WTC11 (cell line): ENCODE measurements at regions not wholly inside any gene's neighbourhood (a gene's known extent, or its start where the extent isn't known, plus 50 kb on each side); places are given as distances from the start of the nearest gene placed in this dataset.

ENCODE experiments used
- ATAC-seq: fragments of 200-7000 bp; cut with Tn5 transposase; 2 replicates; pipeline ENCODE4 v1.10.0; 2021; ENCODE audit warnings: mild to moderate bottlenecking, moderate library complexity
- CTCF ChIA-PET: fragments of 300-600 bp; sonication (Branson Sonifier 250); formaldehyde crosslinking; loops from one replicate; lab custom pipeline; 2021; ENCODE audit warnings: antibody characterized with exemption; lab: Charles Lee
- POLR2A ChIA-PET: fragments of 350-600 bp; sonication (Branson Sonifier 250); formaldehyde crosslinking; loops from one replicate; lab custom pipeline; 2021; ENCODE audit warnings: antibody characterized with exemption; lab: Charles Lee
- DNase-seq: peaks from one replicate; pipeline ENCODE4 v3.0.0; 2021; ENCODE audit warnings: low spot score
- H3K27ac Mint-ChIP-seq: 2 replicates; pipeline ENCODE4 v1.8.0; 2021; ENCODE audit warnings: mixed read lengths
- H3K27me3 Mint-ChIP-seq: 2 replicates; pipeline ENCODE4 v1.8.0; 2021; ENCODE audit warnings: low read depth, mild to moderate bottlenecking, moderate library complexity, mixed read lengths
- H3K36me3 Mint-ChIP-seq: 2 replicates; pipeline ENCODE4 v1.8.0; 2021; ENCODE audit warnings: mixed read lengths
- H3K4me1 Mint-ChIP-seq: 2 replicates; pipeline ENCODE4 v1.8.0; 2022; ENCODE audit warnings: mixed read lengths
- H3K4me3 Mint-ChIP-seq: 2 replicates; pipeline ENCODE4 v1.8.0; 2021; ENCODE audit warnings: mild to moderate bottlenecking, moderate library complexity, mixed read lengths
- H3K9me3 Mint-ChIP-seq: 2 replicates; pipeline ENCODE4 v1.8.0; 2021; ENCODE audit warnings: mixed read lengths
- ATF6 ChIP-seq: sonication (generic); formaldehyde crosslinking; IDR thresholded peaks from 2 replicates; pipeline ENCODE4 v1.8.1; 2023; ENCODE audit warnings: mild to moderate bottlenecking, missing genetic modification reagents
- CDX4 ChIP-seq: fragments of 250-450 bp; sonication (Bioruptor Pico); IDR thresholded peaks from 2 replicates; pipeline ENCODE4 v1.9.0; 2021; ENCODE audit warnings: moderate library complexity, mild to moderate bottlenecking, inconsistent platforms, borderline replicate concordance
- E2F1 ChIP-seq: sonication (generic); formaldehyde crosslinking; IDR thresholded peaks from 2 replicates; pipeline ENCODE4 v1.8.0; 2022; ENCODE audit warnings: mild to moderate bottlenecking, missing genetic modification reagents
- ELF4 ChIP-seq: sonication (generic); formaldehyde crosslinking; IDR thresholded peaks from 2 replicates; pipeline ENCODE4 v1.8.1; 2022; ENCODE audit warnings: low read depth, mild to moderate bottlenecking, moderate library complexity, missing genetic modification reagents
- EMX1 ChIP-seq: fragments of 250-450 bp; sonication (Bioruptor Pico); IDR thresholded peaks from 2 replicates; pipeline ENCODE4 v1.8.0; 2021; ENCODE audit warnings: mild to moderate bottlenecking
- ESRRA ChIP-seq: sonication (generic); formaldehyde crosslinking; IDR thresholded peaks from 2 replicates; pipeline ENCODE4 v1.8.1; 2022; ENCODE audit warnings: mild to moderate bottlenecking, missing genetic modification reagents, borderline replicate concordance
- ETV6 ChIP-seq: sonication (generic); formaldehyde crosslinking; IDR thresholded peaks from 2 replicates; pipeline ENCODE4 v1.8.1; 2022; ENCODE audit warnings: mild to moderate bottlenecking, missing genetic modification reagents
- JUN ChIP-seq: sonication (generic); formaldehyde crosslinking; IDR thresholded peaks from 2 replicates; pipeline ENCODE4 v1.8.0; 2023; ENCODE audit warnings: mild to moderate bottlenecking, missing genetic modification reagents
- MLX ChIP-seq: sonication (generic); formaldehyde crosslinking; IDR thresholded peaks from 2 replicates; pipeline ENCODE4 v1.8.1; 2023; ENCODE audit warnings: mild to moderate bottlenecking, missing genetic modification reagents, moderate library complexity
- MYBL2 ChIP-seq: sonication (generic); formaldehyde crosslinking; IDR thresholded peaks from 2 replicates; pipeline ENCODE4 v1.8.1; 2023; ENCODE audit warnings: mild to moderate bottlenecking, moderate library complexity, missing genetic modification reagents
- NR2C2 ChIP-seq: sonication (generic); formaldehyde crosslinking; IDR thresholded peaks from 2 replicates; pipeline ENCODE4 v1.8.0; 2022; ENCODE audit warnings: mild to moderate bottlenecking, missing genetic modification reagents
- SMAD3 ChIP-seq: sonication (generic); formaldehyde crosslinking; IDR thresholded peaks from 2 replicates; pipeline ENCODE4 v1.8.0; 2022; ENCODE audit warnings: missing genetic modification reagents, mild to moderate bottlenecking, borderline replicate concordance
- TCF7 ChIP-seq: sonication (generic); formaldehyde crosslinking; IDR thresholded peaks from 2 replicates; pipeline ENCODE4 v1.8.0; 2022; ENCODE audit warnings: mild to moderate bottlenecking, low read depth, missing genetic modification reagents, moderate library complexity
- TEAD1 ChIP-seq: sonication (generic); formaldehyde crosslinking; IDR thresholded peaks from 2 replicates; pipeline ENCODE4 v1.8.0; 2022; ENCODE audit warnings: mild to moderate bottlenecking, missing genetic modification reagents
- ZBTB43 ChIP-seq: sonication (generic); formaldehyde crosslinking; IDR thresholded peaks from 2 replicates; pipeline ENCODE4 v1.8.1; 2023; ENCODE audit warnings: mild to moderate bottlenecking, missing genetic modification reagents
- ZNF263 ChIP-seq: sonication (generic); formaldehyde crosslinking; IDR thresholded peaks from 2 replicates; pipeline ENCODE4 v1.8.1; 2022; ENCODE audit warnings: low read depth, mild to moderate bottlenecking, moderate library complexity, missing genetic modification reagents
- ZNF396 ChIP-seq: fragments of 250-450 bp; sonication (Bioruptor Pico); IDR thresholded peaks from 2 replicates; pipeline ENCODE4 v1.8.0; 2021; ENCODE audit warnings: mild to moderate bottlenecking, moderate library complexity, borderline replicate concordance
- ZNF425 ChIP-seq: fragments of 250-450 bp; sonication (Bioruptor Pico); conservative IDR thresholded peaks from 2 replicates; pipeline ENCODE4 v1.9.0; 2021; ENCODE audit warnings: mild to moderate bottlenecking

- DNase-seq (no peak), ATAC-seq (no peak)
- H3K9me3 Mint-ChIP-seq, result peaks cover 7% of the 10 kb centered on the region; the same call in 1 of the 2 replicates
- no peak overlapping the region for H3K4me3 Mint-ChIP-seq
- POLR2A ChIA-PET, result no interaction called here
- TF ChIP-seq TCF7 (CRISPR knock-in tag) (no peak), NR2C2 (CRISPR knock-in tag) (no peak), ESRRA (CRISPR knock-in tag) (no peak), SMAD3 (CRISPR knock-in tag) (no peak), ZNF396 (CRISPR knock-in tag) (no peak), TEAD1 (CRISPR knock-in tag) (no peak), EMX1 (CRISPR knock-in tag) (no peak)
- H3K36me3 Mint-ChIP-seq, result no peaks in the 10 kb centered on the region
- CTCF ChIA-PET, result no interaction called here
- no peaks in the 10 kb centered on the region for H3K4me1 Mint-ChIP-seq
- no peaks in the 10 kb centered on the region for H3K27me3 Mint-ChIP-seq
- H3K27ac Mint-ChIP-seq, result no peak overlapping the region
These were observed 146.0 kb upstream of the NUDT12 start for GRCh38 chr5:103708601-103709000.

GRCh38 chr5:103706939-103707682 lies 144.5 kb upstream of the NUDT12 start:
- no peaks in the 10 kb centered on the region for H3K4me1 Mint-ChIP-seq
- POLR2A ChIA-PET, result no interaction called here
- DNase-seq, result no peak
- H3K27me3 Mint-ChIP-seq, result no peaks in the 10 kb centered on the region
- H3K27ac Mint-ChIP-seq, result no peak overlapping the region
- H3K4me3 Mint-ChIP-seq, result no peak overlapping the region
- ATAC-seq, result no peak
- peaks cover 7% of the 10 kb centered on the region; the same call in 1 of the 2 replicates for H3K9me3 Mint-ChIP-seq
- TF ChIP-seq CDX4 (CRISPR knock-in tag), result no peak
- no peak for TF ChIP-seq E2F1 (CRISPR knock-in tag)
- no peak for TF ChIP-seq ETV6
- no peak for TF ChIP-seq ATF6 (CRISPR knock-in tag)
- TF ChIP-seq JUN (CRISPR knock-in tag), result no peak
- TF ChIP-seq ZNF425 (CRISPR knock-in tag), result no peak
- TF ChIP-seq MLX (CRISPR knock-in tag), result no peak
- no peak for TF ChIP-seq MYBL2 (CRISPR knock-in tag)
- no peak for TF ChIP-seq ELF4 (CRISPR knock-in tag)
- no peak for TF ChIP-seq ZBTB43
- TF ChIP-seq TEAD1 (CRISPR knock-in tag), result no peak
- TF ChIP-seq ZNF263, result no peak
- TF ChIP-seq SMAD3 (CRISPR knock-in tag), result no peak
- CTCF ChIA-PET, result no interaction called here
- no peaks in the 10 kb centered on the region for H3K36me3 Mint-ChIP-seq
